ENCODE measurements at regions not wholly inside any gene's neighbourhood (a gene's known extent, or its start where the extent isn't known, plus 50 kb on each side); places are given as distances from the start of the nearest gene placed in this dataset.

GRCh38 chr3:43950775-43951174 lies 260.0 kb downstream of the ABHD5 start:
- H3K9me3 ChIP-seq (replicated peaks; ENCODE audit: control insufficient read depth, insufficient read depth, low read length) = no peaks in the 10 kb centered on the region; the same call in 2 of the 3 replicates
- H3K4me2 ChIP-seq (ENCODE audit: control insufficient read depth, insufficient read depth) = no peak overlapping the region
- no peak overlapping the region for H3K27ac ChIP-seq (ENCODE audit: control insufficient read depth, insufficient read depth)
- CTCF ChIA-PET = interaction anchor here (1.6 kb wide), 1 partner anchor 10 kb away, joined by 3 read pairs; no protein-coding TSS in a partner anchor
- BruUV-seq (replicated peaks) = no TSS peak
- 12% methylated on average over 4 of the region's 4 CpGs for WGBS (ENCODE audit: insufficient coverage, insufficient replicate concordance, low lambda C conversion rate, missing lambda C conversion rate)
- in situ Hi-C loops (cut with MboI) (no loop called here), intact Hi-C loops (cut with micrococcal nuclease; ENCODE audit: unreplicated experiment) (no loop called here)
- H3K79me2 ChIP-seq (ENCODE audit: control insufficient read depth, insufficient read depth, low read length) = no peaks in the 10 kb centered on the region
- H4K20me1 ChIP-seq (ENCODE audit: control insufficient read depth, insufficient read depth) = no peaks in the 10 kb centered on the region
- RAD21 ChIA-PET (ENCODE audit: unreplicated experiment) = no interaction called here
- DNase-seq (ENCODE audit: low read depth, low spot score) (no peak), ATAC-seq (no peak), FAIRE-seq (no peak)
- no peak overlapping the region for H2AFZ ChIP-seq (ENCODE audit: control insufficient read depth, low read depth, low read length)
- POLR2A ChIA-PET = no interaction called here
- no peak overlapping the region for H3K9ac ChIP-seq (ENCODE audit: control insufficient read depth, insufficient read depth, low read length)
- no peaks in the 10 kb centered on the region; a peak in 1 of 4 replicates for H3K27me3 ChIP-seq (replicated peaks in 1 of 2; ENCODE audit: control insufficient read depth in 2 of 2, insufficient read depth in 2 of 2, low read length in 1 of 2)
- no peak overlapping the region for H3K4me3 ChIP-seq
- H3K4me1 ChIP-seq (ENCODE audit: control insufficient read depth, insufficient read depth, low read length) = peaks cover 35% of the 10 kb centered on the region
- TF ChIP-seq POLR2AphosphoS5 (IDR thresholded peaks at IDR 0.05; ENCODE audit: low read length) = no peak
- TF ChIP-seq DPF2 (IDR thresholded peaks at IDR 0.05) = no peak
- no peak for TF ChIP-seq ZNF24 (IDR thresholded peaks at IDR 0.05)
- TF ChIP-seq ZBTB11 (CRISPR knock-in tag; IDR thresholded peaks at IDR 0.05) = no peak
- no peak for TF ChIP-seq TBL1XR1 (IDR thresholded peaks at IDR 0.05; ENCODE audit: low read depth, low read length)
- no peak for TF ChIP-seq ZNF217 (IDR thresholded peaks at IDR 0.05)
- no peaks in the 10 kb centered on the region for H3K36me3 ChIP-seq (ENCODE audit: control insufficient read depth in 2 of 2, insufficient read depth in 2 of 2, low read length in 1 of 2)
- SMC1A ChIA-PET (ENCODE audit: uncharacterized antibody, unreplicated experiment) = no interaction called here
